PC-3 (cell line): ENCODE measurements at regions not wholly inside any gene's neighbourhood (a gene's known extent, or its start where the extent isn't known, plus 50 kb on each side); places are given as distances from the start of the nearest gene placed in this dataset.

ENCODE experiments used
- EZH2 ChIP-seq: fragments of 300-600 bp; sonication (generic); IDR thresholded peaks from one replicate; pipeline ENCODE4 v1.6.1; 2017; ENCODE audit warnings: antibody characterized with exemption, mild to moderate bottlenecking, low read length; ENCODE audit not compliant: unreplicated experiment
- EZH2phosphoT487 ChIP-seq: fragments of 300-600 bp; sonication (generic); IDR thresholded peaks from 2 replicates; pipeline ENCODE4 v1.6.1; 2018; ENCODE audit warnings: mild to moderate bottlenecking, antibody characterized with exemption, low read length, borderline replicate concordance
- TF ChIP-seq, protein P1 (sequence below): fragments of 300-600 bp; sonication (generic); conservative IDR thresholded peaks from 2 replicates; pipeline ENCODE4 v1.5.1; 2017; ENCODE audit warnings: antibody characterized with exemption, low read depth, mild to moderate bottlenecking, low read length

DNA sequence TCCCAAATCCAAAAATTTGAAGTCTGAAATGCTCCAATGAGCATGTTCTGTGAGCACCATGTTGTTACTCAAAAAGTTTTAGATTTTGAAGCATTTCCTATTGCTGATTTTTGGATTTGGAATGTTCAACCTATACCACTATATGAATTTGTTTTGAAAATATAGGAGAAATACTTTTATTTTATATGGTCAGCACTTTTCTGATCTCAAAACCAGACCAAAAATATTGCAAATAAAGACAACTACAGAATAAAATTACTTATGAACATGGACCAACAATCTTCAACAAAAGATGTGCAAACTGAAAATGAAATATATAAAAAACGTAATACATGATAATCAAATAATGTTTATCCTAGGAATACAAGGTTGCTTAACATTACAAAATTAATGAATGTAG, 73.7 kb upstream of the APOBEC4 start:
- TF ChIP-seq, protein P1, sequence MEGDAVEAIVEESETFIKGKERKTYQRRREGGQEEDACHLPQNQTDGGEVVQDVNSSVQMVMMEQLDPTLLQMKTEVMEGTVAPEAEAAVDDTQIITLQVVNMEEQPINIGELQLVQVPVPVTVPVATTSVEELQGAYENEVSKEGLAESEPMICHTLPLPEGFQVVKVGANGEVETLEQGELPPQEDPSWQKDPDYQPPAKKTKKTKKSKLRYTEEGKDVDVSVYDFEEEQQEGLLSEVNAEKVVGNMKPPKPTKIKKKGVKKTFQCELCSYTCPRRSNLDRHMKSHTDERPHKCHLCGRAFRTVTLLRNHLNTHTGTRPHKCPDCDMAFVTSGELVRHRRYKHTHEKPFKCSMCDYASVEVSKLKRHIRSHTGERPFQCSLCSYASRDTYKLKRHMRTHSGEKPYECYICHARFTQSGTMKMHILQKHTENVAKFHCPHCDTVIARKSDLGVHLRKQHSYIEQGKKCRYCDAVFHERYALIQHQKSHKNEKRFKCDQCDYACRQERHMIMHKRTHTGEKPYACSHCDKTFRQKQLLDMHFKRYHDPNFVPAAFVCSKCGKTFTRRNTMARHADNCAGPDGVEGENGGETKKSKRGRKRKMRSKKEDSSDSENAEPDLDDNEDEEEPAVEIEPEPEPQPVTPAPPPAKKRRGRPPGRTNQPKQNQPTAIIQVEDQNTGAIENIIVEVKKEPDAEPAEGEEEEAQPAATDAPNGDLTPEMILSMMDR, result no peak
- TF ChIP-seq EZH2phosphoT487, result no peak
- no peak for TF ChIP-seq EZH2
